KG1 (cell line): ENCODE measurements at regions not wholly inside any gene's neighbourhood (a gene's known extent, or its start where the extent isn't known, plus 50 kb on each side); places are given as distances from the start of the nearest gene placed in this dataset.
"Not testable (repeated sequence)": the region's sequence is repeated elsewhere in the genome, so short reads cannot be mapped to it uniquely, and the experiment has no call there.

Experiments used
- DNase-seq: peaks from one replicate; lab custom pipeline; 2025; lab: John Stamatoyannopoulos, UW

- no peak for DNase-seq
These were observed 911.9 kb downstream of the TTLL7 start for GRCh38 chr1:83086986-83087512.

GRCh38 chr1:83086346-83086745, 912.6 kb downstream of the TTLL7 start:
- no peak for DNase-seq

- no peak for DNase-seq
These were observed 915.2 kb downstream of the TTLL7 start for GRCh38 chr1:83083589-83084224.

- no peak for DNase-seq
These were observed 921.5 kb downstream of the TTLL7 start for GRCh38 chr1:83077411-83077810.

GRCh38 chr1:83075107-83075506, 923.8 kb downstream of the TTLL7 start:
- DNase-seq, result no peak

- DNase-seq, result no peak
These were observed 931.0 kb downstream of the TTLL7 start for GRCh38 chr1:83067954-83068353.

- no peak for DNase-seq
These were observed 932.8 kb downstream of the TTLL7 start for GRCh38 chr1:83065952-83066727.

GRCh38 chr1:83064589-83065242, 934.2 kb downstream of the TTLL7 start:
- DNase-seq, result no peak

GRCh38 chr1:83060651-83061390, 938.1 kb downstream of the TTLL7 start:
- no peak for DNase-seq

GRCh38 chr1:83060221-83060620, 938.7 kb downstream of the TTLL7 start:
- no peak for DNase-seq

GRCh38 chr1:83058327-83058726, 940.6 kb downstream of the TTLL7 start:
- no peak for DNase-seq

- DNase-seq, result no peak
These were observed 943.4 kb downstream of the TTLL7 start for GRCh38 chr1:83055391-83056170.

- DNase-seq, result no peak
These were observed 945.5 kb downstream of the TTLL7 start for GRCh38 chr1:83053446-83053845.

GRCh38 chr1:83052865-83053264, 946.1 kb downstream of the TTLL7 start:
- DNase-seq, result no peak

GRCh38 chr1:83051053-83051452, 947.9 kb downstream of the TTLL7 start:
- not testable (repeated sequence) for DNase-seq

- no peak for DNase-seq
These were observed 955.7 kb downstream of the TTLL7 start for GRCh38 chr1:83043244-83043643.

- DNase-seq, result not testable (repeated sequence)
These were observed 959.8 kb downstream of the TTLL7 start for GRCh38 chr1:83039091-83039490.

GRCh38 chr1:83034851-83035250, 964.1 kb downstream of the TTLL7 start:
- no peak for DNase-seq

- no peak for DNase-seq
These were observed 965.2 kb downstream of the TTLL7 start for GRCh38 chr1:83033682-83034081.

GRCh38 chr1:83029916-83030315, 969.0 kb downstream of the TTLL7 start:
- no peak for DNase-seq

GRCh38 chr1:83029050-83029449, 969.9 kb downstream of the TTLL7 start:
- no peak for DNase-seq
